ELF-1 (cell line): ENCODE measurements at regions not wholly inside any gene's neighbourhood (a gene's known extent, or its start where the extent isn't known, plus 50 kb on each side); places are given as distances from the start of the nearest gene placed in this dataset.
"Not testable (repeated sequence)": the region's sequence is repeated elsewhere in the genome, so short reads cannot be mapped to it uniquely, and the experiment has no call there.

ENCODE experiments used
- DNase-seq: peaks from one replicate; pipeline ENCODE4 v3.0.0-alpha.2; 2016; ENCODE audit warnings: low read depth, low spot score

DNA sequence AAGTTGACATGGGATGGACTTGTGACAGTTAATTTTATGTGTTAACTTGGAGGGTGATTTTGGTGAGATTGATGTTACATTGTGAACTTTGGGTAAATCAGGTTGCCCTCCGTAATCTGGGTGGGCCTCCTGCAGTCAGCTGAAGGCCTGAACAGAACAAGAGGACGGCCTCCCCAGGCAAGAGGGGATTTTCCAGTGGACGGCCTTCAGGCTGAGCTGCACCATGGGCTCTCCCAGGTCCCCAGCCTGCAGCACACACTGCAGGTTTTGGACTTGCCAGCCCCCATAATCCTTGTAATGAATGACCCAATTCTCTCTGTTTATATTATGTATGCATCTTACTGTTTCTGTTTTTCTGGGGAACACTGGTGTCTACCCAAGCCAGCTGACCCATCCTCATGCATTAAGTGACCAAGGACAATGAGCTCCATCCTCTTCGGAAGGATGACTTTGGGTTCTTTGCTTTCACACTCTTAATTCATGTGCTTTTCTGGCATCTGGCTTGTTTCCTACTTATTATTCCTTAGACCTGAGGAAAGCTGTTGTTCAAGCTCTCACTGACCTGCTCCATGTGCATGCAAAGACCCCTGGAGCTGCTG, 64.2 kb downstream of the DACT2 start:
- no peak for DNase-seq

DNA sequence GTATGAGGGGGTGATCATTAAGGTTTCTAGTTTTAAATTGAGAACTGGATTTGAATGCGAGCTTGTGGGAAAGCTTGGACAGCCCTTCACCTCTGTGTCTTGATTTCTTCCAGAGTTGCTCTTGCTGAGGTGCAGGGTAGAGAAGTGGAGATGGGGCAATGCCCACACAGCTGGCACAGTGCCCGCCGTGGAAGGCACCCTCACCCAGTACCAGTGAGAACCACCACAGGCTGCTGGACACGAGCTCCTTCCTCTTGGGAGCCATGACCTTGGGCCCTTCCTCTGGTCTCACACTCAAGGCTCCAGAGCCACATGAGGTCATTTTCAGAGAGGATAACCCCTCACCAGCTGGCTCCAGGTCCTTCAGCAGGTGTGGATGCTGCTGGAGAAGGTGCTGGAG, 67.3 kb downstream of the DACT2 start:
- DNase-seq = no peak

DNA sequence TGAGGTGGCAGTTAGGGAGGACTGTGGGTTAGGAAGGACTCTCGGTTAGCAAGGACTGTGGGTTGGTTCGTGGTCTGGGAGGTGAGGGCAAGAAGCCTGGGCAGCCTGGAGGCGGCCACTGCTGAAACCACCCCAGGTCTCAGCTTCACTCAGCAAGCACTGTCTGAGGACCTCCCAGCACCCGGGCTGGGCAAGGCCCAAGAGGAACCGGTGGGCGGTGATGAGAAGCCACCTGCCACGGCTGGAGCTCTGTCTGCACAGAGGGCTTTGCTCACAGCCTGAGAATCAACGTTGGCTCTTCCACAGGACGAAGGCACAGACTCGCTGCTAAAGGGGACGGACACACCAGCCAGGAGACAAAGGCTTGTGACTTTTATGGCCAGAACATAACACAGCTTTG, 69.3 kb downstream of the DACT2 start:
- no peak for DNase-seq

DNA sequence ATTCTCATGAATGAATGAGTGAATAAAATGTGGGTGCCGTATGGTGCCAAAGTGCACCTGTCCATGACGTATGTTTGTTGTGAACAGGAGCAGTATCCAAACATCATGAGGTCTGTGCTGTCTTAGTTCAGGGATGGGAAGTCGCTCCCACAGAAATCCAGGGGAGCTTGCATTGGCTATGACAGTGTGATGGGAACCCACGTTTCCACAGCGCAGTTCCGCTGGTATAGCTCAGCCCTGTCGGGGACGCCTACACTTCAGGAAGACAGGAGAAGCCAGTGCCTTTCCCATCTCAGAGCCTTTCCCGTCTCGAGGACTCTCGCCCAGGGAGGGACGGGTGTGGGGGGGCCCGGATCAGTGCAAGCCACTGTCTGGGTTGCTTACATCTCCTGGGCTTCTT, 69.8 kb downstream of the DACT2 start:
- DNase-seq = no peak

DNA sequence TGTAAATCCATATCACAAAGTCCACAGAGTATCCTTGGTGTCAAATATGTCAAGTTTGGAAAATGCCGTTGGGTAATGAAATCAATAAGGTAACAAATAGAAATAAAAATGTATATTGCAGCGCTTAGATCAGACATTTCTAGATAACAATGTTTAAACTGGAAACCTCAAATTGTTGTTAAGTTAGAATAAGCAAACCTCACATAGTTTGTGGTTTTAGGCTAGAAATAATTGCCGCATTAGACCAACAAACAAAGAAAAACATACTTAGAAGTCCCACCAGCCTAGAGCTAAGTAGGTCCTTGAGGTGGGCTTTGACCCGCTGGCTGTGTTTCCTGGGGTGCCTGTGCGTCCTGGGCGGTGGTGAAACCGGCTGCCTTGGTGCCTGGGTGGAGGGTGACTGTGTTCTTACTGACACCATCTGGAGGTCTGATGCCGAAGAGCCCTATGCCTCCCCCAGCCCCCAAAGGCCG, 71.4 kb downstream of the DACT2 start:
- DNase-seq = no peak

DNA sequence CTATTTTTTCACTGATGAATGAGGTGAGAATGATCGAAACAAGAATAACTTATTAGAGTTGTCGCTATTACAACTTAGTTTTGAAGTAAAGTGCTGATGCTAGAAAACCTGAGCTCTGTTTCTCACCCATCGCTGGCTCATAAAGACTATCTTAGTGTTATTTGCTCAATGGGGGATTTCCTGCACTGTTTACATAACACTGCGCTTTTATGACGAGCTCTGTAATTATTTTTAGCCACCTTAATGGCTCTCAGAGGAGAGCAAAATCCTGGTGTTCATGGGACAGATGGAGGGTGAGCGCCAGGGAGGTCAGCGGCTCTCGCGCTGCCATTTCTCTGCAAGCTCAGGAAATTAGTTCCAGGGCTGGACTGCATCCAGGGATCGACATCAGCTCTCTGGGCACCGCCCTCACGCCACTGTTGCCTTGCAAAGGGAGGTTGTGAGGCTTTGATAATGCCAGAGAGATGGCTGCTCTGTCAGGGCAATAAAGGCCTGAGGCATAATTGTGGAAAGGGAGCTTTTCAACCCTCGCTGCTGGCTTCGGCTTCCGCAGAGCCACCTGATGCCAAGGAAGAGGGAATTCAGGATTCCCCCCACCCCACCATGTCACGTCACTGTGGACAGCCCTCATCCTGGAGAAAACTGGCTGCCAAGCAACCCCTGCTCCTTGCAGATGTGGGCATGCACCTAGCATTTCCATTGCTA, 72.0 kb downstream of the DACT2 start:
- DNase-seq = peak; percentile 14

DNA sequence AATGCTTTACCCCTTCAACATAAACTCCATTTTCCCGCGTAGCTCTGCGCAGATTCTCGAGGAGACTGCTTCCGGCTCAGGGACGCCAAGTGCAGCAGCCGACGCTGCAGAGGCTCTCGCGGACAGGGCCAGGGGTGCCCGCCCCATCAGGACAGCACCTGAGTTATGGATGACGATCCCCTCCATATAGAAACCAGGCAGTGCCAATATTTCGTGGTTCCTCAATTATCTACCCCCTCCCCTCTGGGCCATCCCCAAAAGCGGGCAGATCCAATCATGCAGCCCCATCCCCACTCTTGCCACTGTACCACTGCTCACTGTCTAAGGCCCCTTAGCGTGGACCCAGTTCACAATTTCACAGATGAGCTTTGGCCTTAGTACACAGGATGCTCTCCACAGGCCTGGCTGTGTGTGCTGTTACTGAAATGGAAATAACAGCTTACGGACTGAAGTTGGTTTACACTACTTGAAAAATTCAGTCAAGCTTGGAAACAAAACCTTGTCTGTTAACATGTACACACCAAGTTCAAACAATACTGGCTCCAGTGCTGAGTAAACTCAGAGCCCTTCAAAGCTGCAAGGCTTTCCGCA, 74.5 kb downstream of the DACT2 start:
- DNase-seq = no peak

DNA sequence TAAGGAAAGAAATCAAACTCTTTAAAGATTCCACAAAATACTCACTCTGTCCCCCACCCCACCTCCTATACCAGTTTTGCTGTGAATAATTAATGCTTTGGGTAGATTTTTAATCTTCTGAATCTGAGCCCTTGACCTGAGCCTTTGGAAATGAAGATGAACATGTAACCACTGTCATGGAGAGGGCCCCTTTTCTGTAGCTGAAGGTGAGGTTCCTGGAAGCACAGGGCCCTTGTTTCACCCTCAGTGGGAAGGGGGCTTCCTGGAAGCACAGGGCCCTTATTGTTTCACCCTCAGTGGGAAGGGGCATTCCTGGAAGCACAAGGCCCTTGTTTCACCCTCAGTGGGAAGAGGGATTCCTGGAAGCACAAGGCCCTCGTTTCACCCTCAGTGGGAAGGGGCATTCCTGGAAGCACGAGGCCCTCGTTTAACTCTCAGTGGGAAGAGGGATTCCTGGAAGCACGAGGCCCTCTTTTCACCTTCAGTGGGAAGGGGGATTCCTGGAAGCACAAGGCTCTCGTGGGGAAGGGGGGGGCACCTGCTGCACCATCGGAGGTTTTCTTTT, 75.7 kb downstream of the DACT2 start:
- no peak for DNase-seq

DNA sequence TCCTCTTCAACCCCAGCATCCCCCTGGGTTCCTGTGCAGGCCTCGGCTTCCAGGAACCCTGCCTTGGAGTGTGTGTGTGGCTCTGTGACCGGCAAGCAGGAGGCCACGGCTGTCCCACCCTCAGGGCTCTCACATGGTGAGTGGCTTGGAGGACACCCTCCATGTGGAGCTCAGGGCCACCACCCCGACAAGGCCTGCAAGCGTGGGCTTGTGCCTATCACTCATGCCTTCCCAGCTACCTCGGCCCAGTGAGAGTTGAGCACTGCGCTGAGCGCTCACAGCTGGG, 76.7 kb downstream of the DACT2 start:
- DNase-seq = no peak

DNA sequence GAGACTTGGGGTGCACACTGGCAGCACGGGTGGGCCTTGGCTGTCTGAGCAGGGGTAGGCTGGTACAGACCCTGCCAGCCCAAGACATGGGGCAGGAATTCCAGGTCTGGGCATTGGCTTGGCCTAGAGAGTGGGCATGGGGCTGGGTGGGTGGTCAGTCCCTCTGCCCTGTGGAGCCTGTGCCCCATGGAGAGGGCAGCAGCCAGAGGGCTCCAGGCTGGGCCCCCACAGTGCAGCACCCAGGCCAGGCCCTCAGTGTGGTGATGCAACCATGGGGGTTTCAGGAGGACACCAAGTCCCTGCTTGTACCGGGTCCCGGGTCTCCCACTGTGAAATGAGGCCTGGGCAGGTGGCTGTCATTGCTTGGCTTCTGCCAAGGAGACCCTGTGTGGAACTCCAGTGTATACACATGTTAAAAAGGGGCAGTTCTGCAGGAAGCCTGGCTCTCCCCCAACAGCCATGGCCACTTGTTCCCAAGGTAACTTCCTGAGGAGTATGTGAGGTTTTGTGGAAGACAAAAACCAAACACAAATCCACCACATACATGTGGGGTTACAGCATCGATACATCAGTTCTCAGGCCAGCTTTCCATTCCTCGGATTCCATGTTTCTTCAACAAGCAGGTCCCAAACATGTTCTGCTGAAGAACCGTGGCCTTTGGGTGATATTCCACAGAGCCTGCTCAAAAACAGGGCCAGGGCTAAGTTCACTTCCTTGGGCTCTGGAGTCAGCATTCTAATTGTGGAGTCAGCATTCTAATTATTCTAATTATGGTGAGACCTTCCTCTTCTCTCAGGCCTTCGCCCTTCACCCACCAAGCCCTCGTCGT, 77.3 kb downstream of the DACT2 start:
- no peak for DNase-seq

DNA sequence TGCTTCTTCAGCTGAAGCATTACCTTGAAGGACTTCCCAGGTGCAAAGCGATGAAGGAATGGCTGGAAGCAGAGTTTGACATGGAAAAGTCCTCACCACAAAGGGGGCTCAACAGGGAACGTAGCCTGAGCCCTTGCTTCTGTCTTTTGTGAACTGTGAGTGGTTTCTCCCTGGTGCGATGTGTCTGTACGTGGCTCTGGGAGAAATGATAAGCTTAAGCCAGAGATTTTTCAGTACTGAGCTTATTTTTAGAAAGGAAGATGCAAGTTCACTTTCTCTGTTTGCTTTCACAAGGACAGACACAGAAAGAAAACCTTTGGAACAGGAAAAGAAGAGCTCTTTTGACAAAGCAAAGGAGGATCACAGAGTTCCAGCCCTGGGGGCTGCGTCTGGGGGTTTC, 79.4 kb downstream of the DACT2 start:
- DNase-seq = no peak

DNA sequence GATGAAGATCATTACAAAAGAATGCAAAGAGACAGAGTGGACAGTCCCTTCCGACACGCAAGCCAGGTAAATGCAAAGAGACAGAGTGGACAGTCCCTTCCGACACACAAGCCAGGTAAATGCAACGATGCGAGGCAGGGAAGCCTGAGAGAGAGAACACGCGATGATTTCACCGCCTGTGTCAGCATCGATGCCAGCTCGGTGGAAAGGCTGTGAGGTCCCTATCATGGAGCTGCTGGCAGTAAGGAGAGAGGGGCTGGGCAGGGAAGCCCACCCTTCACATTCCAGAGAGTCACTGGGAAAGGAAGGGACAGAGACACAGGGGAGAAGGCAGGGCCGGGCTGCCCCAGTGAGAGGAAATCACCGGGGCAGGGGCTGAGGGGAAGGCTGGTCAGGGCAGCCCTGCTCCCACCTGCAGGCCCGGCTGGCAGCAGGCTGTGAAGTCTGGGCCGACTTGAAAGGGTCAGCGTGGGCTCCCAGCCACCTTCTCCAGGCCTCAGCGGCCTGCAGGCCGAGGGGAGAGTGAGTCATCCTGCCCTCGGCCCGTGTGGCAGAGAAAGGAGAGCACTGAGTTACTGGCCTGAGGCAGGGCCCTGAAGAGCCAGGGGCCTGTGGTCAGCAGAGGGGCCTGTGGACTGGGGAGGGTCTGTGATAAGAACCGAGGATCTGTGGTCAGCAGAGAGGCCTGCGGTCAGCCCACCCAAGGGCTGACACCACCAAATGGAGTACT, 80.4 kb downstream of the DACT2 start:
- DNase-seq = peak; percentile 62

DNA sequence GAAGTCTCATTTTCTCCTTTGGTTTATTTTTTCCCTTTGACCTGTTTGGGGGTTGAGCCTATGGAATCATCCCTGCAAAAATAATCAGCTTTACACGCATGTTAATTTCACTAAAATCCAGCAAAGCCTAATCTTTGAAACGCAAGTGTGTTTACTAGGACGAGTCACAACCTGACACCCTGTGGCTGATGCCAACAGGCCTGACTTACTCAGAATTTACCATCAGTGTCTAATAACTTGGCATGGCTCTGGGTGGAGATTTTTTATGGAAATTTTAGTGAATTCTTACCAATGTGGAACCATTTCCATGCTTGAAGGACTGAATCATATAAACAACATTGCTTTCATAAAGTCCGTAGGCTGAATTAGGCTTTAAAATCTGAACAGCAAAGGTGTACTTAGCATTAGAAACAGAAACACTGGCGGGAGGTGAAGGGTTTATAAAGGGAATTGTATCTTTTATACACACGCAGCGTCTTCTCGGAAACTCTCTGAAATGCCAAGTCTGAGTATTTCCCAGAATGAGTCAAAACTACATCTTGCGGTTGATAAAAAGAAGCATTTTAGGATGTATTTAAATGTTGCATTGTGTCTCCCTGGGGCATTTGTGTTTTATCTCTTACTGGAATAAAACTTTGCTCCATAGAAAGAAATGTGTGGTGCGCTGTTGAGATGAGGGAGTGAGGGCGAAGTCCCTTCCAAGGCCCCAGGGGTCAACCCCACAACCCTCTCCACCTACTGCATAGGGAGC, 81.2 kb downstream of the DACT2 start:
- DNase-seq = no peak

DNA sequence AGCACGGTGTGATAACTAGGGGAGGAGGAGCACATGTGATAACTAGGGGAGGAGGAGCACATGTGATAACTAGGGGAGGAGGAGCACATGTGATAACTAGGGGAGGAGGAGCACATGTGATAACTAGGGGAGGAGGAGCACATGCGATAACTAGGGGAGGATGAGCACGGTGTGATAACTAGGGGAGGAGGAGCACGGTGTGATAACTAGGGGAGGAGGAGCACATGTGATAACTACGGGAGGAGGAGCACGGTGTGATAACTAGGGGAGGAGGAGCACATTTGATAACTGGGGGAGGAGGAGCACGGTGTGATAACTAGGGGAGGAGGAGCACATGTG, 85.7 kb downstream of the DACT2 start:
- DNase-seq = not testable (repeated sequence)

DNA sequence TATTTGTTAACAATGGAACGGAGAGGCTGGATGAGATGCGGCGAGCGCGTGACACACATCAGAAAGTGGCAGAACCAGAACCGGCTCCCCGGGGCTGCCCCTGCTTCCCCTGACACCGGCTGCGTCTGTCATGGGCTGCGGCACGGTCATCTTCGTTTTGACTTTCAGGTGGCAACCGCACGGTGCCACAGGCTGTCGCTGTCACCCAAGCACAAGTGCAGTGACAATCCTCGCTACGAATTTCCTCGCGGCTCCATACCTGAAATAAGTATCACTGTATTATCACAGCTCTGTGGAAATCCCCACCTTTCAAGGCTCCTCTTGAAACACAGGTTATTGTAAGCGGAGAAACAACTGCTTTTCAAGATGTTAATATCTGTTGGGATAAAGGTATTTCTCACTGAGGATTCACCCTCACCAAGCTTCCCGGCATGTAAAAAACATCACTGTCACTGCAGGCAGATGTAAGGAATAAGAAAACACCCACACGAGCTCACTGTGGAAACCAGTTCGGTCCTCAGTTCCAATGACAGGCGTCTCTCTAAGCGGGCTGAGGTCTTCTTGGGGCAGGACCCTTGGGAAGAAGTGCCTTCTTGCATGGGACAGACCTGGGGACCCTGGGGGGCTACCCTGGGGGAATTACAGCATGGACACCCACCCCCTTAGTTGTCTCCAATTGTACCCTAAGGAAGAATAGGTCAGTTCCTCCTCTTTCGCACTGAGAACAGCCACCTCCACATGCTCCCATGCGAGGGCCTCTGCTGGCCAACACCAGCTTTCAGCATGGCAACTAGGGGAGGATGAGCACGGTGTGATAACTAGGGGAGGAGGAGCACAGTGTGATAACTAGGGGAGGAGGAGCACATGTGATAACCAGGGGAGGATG, 86.3 kb downstream of the DACT2 start:
- DNase-seq = no peak

DNA sequence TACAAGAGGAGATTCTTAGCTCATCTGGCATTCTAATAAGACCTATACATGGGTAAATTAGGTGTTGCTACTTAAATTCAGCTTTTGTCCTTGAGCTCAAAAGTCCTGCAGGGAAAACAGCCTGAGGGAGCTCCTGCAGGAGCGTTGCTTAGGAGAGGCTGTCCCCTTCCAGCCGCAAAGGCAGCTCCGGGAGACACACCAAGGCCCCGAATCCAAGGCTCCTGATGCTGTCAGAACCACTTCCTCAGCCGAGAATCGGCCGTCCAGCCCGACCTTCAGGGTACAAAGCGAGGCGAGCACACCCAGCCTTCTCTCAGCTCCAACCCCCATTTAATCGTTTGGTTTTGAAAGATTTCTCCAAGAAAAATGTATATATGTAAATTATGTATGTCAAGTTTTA, 87.0 kb downstream of the DACT2 start:
- peak; percentile 76 for DNase-seq

DNA sequence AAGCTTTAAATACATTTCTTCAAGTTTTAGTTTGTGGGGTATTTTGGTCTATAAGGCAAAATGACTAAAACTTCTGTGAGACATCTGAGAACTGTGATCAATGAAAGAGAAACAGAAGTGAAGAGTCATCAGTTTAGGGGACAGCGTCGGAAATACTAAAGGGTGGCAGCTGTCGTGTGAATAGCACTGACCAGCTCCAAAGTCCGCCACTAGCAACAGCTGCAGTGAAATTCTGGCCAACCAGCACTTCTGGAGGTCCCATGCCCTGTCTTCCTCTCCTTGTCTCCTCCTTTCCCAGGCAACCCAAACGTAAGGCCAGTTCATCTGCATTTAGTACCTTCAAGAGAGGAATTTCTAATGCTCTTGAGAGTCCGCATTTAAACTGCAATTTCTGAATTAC, 87.5 kb downstream of the DACT2 start:
- DNase-seq = peak; percentile 58

DNA sequence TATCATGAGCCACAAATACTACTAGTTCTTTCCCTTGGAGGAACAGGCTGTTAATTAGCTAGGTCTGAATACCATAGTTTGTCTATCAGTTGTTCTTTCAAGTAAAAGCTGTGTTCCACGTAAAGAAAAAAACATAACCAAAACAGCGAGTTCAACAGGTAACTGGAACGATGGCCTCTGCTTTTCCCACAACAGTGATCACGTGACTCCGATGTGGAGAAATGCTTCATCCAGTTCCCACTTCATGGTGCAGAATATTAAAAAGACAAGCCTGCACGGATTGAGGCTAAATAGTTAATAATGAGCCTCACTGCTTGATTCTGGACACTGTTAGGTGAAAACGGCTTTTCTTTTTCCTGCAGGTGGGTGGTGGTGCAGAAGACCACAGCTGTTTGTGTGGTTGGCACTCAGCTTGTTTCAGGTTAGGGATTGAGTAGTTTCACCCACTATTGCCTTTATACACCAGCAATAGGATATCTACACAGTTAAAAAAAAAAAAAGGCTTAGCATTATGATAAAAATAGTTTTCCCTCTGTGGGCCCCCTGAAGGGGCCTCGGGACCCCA, 88.1 kb downstream of the DACT2 start:
- no peak for DNase-seq

DNA sequence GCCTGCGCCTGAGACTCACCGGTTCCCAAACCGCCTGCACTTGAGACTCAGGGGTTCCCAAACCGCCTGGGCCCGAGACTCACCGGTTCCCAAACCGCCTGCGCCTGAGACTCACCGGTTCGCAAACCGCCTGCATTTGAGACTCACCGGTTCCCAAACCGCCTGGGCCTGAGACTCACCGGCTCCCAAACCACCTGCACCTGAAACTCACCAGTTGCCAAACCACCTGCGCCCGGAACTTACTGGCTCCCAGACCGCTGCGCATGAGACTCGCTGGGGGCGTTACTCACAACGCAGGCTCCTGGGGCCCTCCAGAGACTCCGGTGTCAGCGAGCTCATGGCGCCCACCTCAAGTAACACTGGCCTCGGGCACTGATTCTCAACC, 90.2 kb downstream of the DACT2 start:
- DNase-seq = no peak
